ENCODE measurements at regions not wholly inside any gene's neighbourhood (a gene's known extent, or its start where the extent isn't known, plus 50 kb on each side); places are given as distances from the start of the nearest gene placed in this dataset.

DNA sequence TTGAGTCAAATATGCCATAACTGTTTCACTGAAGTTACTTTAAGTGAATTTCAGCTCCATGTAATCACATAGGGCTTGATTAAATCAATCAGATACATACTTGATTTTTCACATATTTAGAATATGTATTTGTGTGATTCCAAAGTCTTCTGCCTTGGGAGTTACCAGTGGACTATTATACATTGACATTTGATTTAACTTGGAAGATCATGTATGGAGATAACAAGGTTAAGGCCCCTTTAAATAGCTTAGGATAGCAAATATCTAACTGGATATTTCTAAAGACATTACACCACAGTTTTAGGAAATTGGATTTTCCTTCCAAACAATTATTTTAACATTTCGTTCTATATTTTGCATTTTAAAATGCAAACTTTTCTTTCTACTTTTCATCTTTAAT, 405.0 kb downstream of the RAP2B start:
- no peak for TF ChIP-seq POLR2A (IDR thresholded peaks at IDR 0.05)
- TF ChIP-seq CTCF (IDR thresholded peaks at IDR 0.05) = no peak

Data from body of pancreas (tissue), 4 donors.